K562 (cell line): ENCODE measurements at regions not wholly inside any gene's neighbourhood (a gene's known extent, or its start where the extent isn't known, plus 50 kb on each side); places are given as distances from the start of the nearest gene placed in this dataset.

ENCODE experiments used
- ATAC-seq: fragments of 200-7000 bp; cut with Tn5 transposase; 3 replicates; pipeline ENCODE4 v1.9.1; 2020; ENCODE audit warnings: moderate library complexity
- BruUV-seq: library from RNA; stranded (reverse); fragments of 400-500 nt; replicated peaks from 2 replicates; lab custom pipeline; 2021; lab: Mats Ljungman, UMichigan
- CTCF ChIA-PET: fragments of 300-600 bp; formaldehyde crosslinking; extraction: SDS; loops from one replicate; lab custom pipeline; 2021; ENCODE audit warnings: low intra/inter-chr PET ratio; lab: Yijun Ruan, JAX
- POLR2A ChIA-PET: fragments of 300-600, 350-650 bp; sonication (Branson Sonifier 250); formaldehyde crosslinking; extraction: SDS; loops from one replicate; lab custom pipeline; 2021; ENCODE audit warnings: antibody characterized with exemption, inconsistent platforms; lab: Yijun Ruan, JAX
- DNase-seq, 4 experiments: peaks; one replicate each; pipeline versions ENCODE4 v3.0.0 to v3.0.0-alpha.2; 2011 to 2018; ENCODE audit warnings: low spot score in 3 of 4, mixed read lengths in 3 of 4; ENCODE audit errors: extremely low read depth in 1 of 4
- FAIRE-seq: peaks from 2 replicates; lab custom pipeline; 2011; peaks lifted over from hg19 to GRCh38; lab: Jason Lieb, UNC
- H2AFZ ChIP-seq: 2 replicates; pipeline ENCODE4 v1.6.0; 2011; ENCODE audit warnings: low read depth, low read length, control low read depth, inconsistent platforms
- H3K27ac ChIP-seq: fragments of 200-600 bp; 3 replicates; pipeline ENCODE4 v1.8.0; 2011; ENCODE audit warnings: low read depth, mild to moderate bottlenecking, control low read depth, inconsistent platforms, low read length, moderate library complexity, mixed read lengths; ENCODE audit errors: extremely low read depth
- H3K27me3 ChIP-seq, 2 experiments: fragments of 300-600 bp in 1 of 2; 2 replicates in 1 of 2; 3 replicates in 1 of 2; pipeline versions ENCODE4 v1.6.0 to v1.8.0; 2011; ENCODE audit warnings: inconsistent platforms in 2 of 2, low read length in 2 of 2, mild to moderate bottlenecking in 1 of 2, mixed read lengths in 1 of 2, moderate library complexity in 1 of 2; ENCODE audit not compliant: control insufficient read depth in 2 of 2, insufficient read depth in 2 of 2
- H3K36me3 ChIP-seq: fragments of 300-600 bp; 3 replicates; pipeline ENCODE4 v1.8.0; 2011; ENCODE audit warnings: mild to moderate bottlenecking, low read length, inconsistent platforms; ENCODE audit not compliant: control insufficient read depth, insufficient read depth
- H3K4me1 ChIP-seq, 2 experiments: fragments of 200-600 bp in 1 of 2; replicated peaks in 1 of 2; 2 replicates in 1 of 2; 3 replicates in 1 of 2; pipeline versions ENCODE4 v1.5.1 to v1.8.0; 2011; ENCODE audit warnings: inconsistent platforms in 2 of 2, low read length in 2 of 2, mild to moderate bottlenecking in 1 of 2, mixed read lengths in 1 of 2, moderate library complexity in 1 of 2; ENCODE audit not compliant: control insufficient read depth in 2 of 2, insufficient read depth in 2 of 2
- H3K4me2 ChIP-seq: 2 replicates; pipeline ENCODE4 v1.6.1; 2011; ENCODE audit warnings: low read length, control low read depth, inconsistent platforms, mixed read lengths; ENCODE audit not compliant: insufficient read depth
- H3K4me3 ChIP-seq: fragments of 200-600 bp; sonication (generic), shearing (Covaris generic); 2 replicates; pipeline ENCODE4 v1.5.1; 2016; ENCODE audit warnings: control low read depth, inconsistent platforms
- H3K79me2 ChIP-seq: fragments of 200-600 bp; 3 replicates; pipeline ENCODE4 v1.8.0; 2011; ENCODE audit warnings: low read length, inconsistent platforms; ENCODE audit not compliant: control insufficient read depth, insufficient read depth
- H3K9ac ChIP-seq, 2 experiments: 2 replicates each; pipeline versions ENCODE4 v1.6.0 to v1.6.1; 2011; ENCODE audit warnings: low read depth in 2 of 2, low read length in 2 of 2, control low read depth in 1 of 2, inconsistent platforms in 1 of 2, mild to moderate bottlenecking in 1 of 2, mixed read lengths in 1 of 2; ENCODE audit not compliant: insufficient read depth in 1 of 2
- H3K9me1 ChIP-seq: one replicate; pipeline ENCODE4 v1.6.0; 2011; ENCODE audit warnings: inconsistent platforms, mild to moderate bottlenecking, low read length, moderate library complexity; ENCODE audit not compliant: control insufficient read depth, insufficient read depth
- H3K9me3 ChIP-seq: replicated peaks from 2 replicates; pipeline ENCODE4 v1.5.1; 2011; ENCODE audit warnings: low read depth, low read length, inconsistent platforms; ENCODE audit not compliant: control insufficient read depth, insufficient read depth
- H4K20me1 ChIP-seq: replicated peaks from 2 replicates; pipeline ENCODE4 v1.6.1; 2011; ENCODE audit warnings: low read length, inconsistent platforms, mixed read lengths; ENCODE audit not compliant: control insufficient read depth, insufficient read depth
- RBM25 ChIP-seq: fragments of 200-400 bp; formaldehyde crosslinking; IDR thresholded peaks from 2 replicates; pipeline ENCODE4 v1.6.1; 2018; ENCODE audit warnings: low read length, low read depth, moderate library complexity; ENCODE audit not compliant: severe bottlenecking
- RFX5 ChIP-seq: IDR thresholded peaks from 2 replicates; pipeline ENCODE4 v1.6.1; 2011; ENCODE audit warnings: low read depth, mild to moderate bottlenecking, improper control_type of control experiment, low read length
- SREBF1 ChIP-seq: fragments of 150-350 bp; IDR thresholded peaks from 2 replicates; pipeline ENCODE4 v1.6.1; 2014; ENCODE audit warnings: antibody characterized with exemption, low read depth, low read length, borderline replicate concordance
- ZNF146 ChIP-seq: IDR thresholded peaks from one replicate; pipeline ENCODE4 v1.6.1; 2018; ENCODE audit warnings: missing compliant biosample characterization; ENCODE audit not compliant: unreplicated experiment
- ZNF444 ChIP-seq: fragments of 250-450 bp; sonication (Bioruptor Pico); IDR thresholded peaks from 2 replicates; pipeline ENCODE4 v1.4.0; 2020; ENCODE audit warnings: mild to moderate bottlenecking, moderate library complexity
- WGBS: fragments of 100-300 bp; shearing (Covaris generic); methylation state at CpG from one replicate; pipeline ENCODE4 v1.1.6; 2016; ENCODE audit warnings: low coverage, mixed read lengths; ENCODE audit not compliant: insufficient coverage; ENCODE audit errors: missing lambda C conversion rate; 5-methylcytosine and 5-hydroxymethylcytosine counted together
- in situ Hi-C: fragments of 300-500 bp; cut with MboI; formaldehyde crosslinking; loops from 4 replicates; pipeline ENCODE4 v1.15.0; 2018; ENCODE audit warnings: inconsistent platforms, mixed read lengths
- intact Hi-C: fragments of 100-400 bp; cut with micrococcal nuclease; formaldehyde crosslinking; loops from 2 replicates; pipeline ENCODE4 v1.14.2; 2022

GRCh38 chr7:1383398-1384112 is 75.7 kb downstream of the MICALL2 start:
- no peak for FAIRE-seq
- Histone ChIP-seq H3K27ac (no peak overlapping the region), H3K9me1 (no peaks in the 10 kb centered on the region), H3K27me3 (peaks cover 32 to 58% of the 10 kb centered on the region in 2 experiments; a peak in 4 of 5 replicates), H3K4me2 (no peak overlapping the region), H3K4me1 (peaks cover 0 to 24% of the 10 kb centered on the region in 2 experiments; a peak in 1 of 5 replicates), H3K9me3 (no peaks in the 10 kb centered on the region; the same call in 1 of the 2 replicates), H2AFZ (no peak overlapping the region), H3K79me2 (no peaks in the 10 kb centered on the region), H3K4me3 (no peak overlapping the region), H3K9ac (no peak overlapping the region), H3K36me3 (no peaks in the 10 kb centered on the region), H4K20me1 (no peaks in the 10 kb centered on the region)
- no TSS peak for BruUV-seq
- ATAC-seq = no peak
- 7% methylated on average over 22 of the region's 30 CpGs for WGBS
- intact Hi-C loops (no loop called here), in situ Hi-C loops (no loop called here)
- TF ChIP-seq SREBF1 (no peak), RBM25 (peak; percentile 19), ZNF146 (peak; percentile 96)
- CTCF ChIA-PET = no interaction called here
- no peak for DNase-seq
- POLR2A ChIA-PET = no interaction called here

- no peak for TF ChIP-seq ZNF444 (CRISPR knock-in tag)
- no peak for TF ChIP-seq RFX5
- Histone ChIP-seq H3K4me2 (no peak overlapping the region), H3K9me1 (no peaks in the 10 kb centered on the region), H3K79me2 (no peaks in the 10 kb centered on the region), H4K20me1 (no peaks in the 10 kb centered on the region), H2AFZ (no peak overlapping the region), H3K4me1 (peaks cover 0 to 24% of the 10 kb centered on the region in 2 experiments; a peak in 1 of 5 replicates), H3K4me3 (no peak overlapping the region), H3K27me3 (peaks cover 34 to 63% of the 10 kb centered on the region in 2 experiments; a peak in 4 of 5 replicates), H3K9me3 (no peaks in the 10 kb centered on the region; the same call in 1 of the 2 replicates), H3K27ac (no peak overlapping the region), H3K36me3 (no peaks in the 10 kb centered on the region), H3K9ac (0 out of 4 replicates have a peak overlapping the region, but pooled peaks of 1 of the 2 experiments have one; percentile 45)
- CTCF ChIA-PET = no interaction called here
- POLR2A ChIA-PET = no interaction called here
- ATAC-seq (no peak), FAIRE-seq (no peak), DNase-seq (no peak)
- WGBS = 11% methylated on average over 19 of the region's 21 CpGs
- no TSS peak for BruUV-seq
- in situ Hi-C loops (no loop called here), intact Hi-C loops (no loop called here)
Observed at GRCh38 chr7:1384113-1384415, 75.2 kb downstream of the MICALL2 start.
